ENCODE measurements at regions not wholly inside any gene's neighbourhood (a gene's known extent, or its start where the extent isn't known, plus 50 kb on each side); places are given as distances from the start of the nearest gene placed in this dataset.
"Not testable (repeated sequence)": the region's sequence is repeated elsewhere in the genome, so short reads cannot be mapped to it uniquely, and the experiment has no call there.

DNA sequence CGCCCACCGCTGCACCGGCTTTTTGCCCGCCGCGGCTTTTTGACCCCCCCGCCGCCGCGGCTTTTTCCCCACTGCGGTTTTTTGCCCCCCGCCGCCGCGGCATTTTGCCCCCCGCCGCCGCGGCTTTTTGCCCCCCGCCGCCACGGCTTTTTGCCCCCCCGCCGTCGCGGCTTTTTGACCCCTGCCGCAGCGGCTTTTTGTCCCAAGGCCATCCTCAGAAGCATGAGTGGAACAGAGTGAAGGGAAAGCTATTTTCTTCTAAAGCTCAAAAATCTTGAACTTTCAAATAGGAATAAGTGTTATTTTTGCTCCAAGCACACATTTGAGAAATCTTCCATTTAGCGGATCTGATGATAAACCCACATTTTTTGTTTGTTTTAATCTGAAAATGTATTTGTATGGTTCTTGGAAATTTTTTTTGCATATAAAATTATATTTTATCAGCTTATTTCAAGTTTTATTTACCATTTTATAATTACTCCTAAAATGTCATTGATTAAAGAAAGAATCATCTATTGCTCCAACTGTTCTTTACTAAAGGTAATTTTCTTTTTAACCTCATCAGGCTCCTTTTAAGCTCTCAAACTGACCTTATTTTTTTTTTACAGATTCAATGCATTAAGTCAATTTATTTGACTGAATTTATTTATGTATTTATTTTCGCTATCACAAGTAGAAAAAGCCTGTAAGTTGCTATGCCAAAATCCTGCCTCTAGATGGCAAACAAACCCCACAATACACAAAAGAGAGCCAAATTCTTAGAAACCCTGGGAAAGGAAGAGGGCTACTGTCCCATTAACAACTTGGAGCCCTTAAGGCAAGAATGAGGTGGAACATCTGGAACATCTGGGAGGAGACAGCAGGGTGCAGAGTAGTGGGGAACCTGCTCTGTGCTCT lies 460.3 kb downstream of the ZNF33B start:
- DNase-seq: not testable (repeated sequence)

DNA sequence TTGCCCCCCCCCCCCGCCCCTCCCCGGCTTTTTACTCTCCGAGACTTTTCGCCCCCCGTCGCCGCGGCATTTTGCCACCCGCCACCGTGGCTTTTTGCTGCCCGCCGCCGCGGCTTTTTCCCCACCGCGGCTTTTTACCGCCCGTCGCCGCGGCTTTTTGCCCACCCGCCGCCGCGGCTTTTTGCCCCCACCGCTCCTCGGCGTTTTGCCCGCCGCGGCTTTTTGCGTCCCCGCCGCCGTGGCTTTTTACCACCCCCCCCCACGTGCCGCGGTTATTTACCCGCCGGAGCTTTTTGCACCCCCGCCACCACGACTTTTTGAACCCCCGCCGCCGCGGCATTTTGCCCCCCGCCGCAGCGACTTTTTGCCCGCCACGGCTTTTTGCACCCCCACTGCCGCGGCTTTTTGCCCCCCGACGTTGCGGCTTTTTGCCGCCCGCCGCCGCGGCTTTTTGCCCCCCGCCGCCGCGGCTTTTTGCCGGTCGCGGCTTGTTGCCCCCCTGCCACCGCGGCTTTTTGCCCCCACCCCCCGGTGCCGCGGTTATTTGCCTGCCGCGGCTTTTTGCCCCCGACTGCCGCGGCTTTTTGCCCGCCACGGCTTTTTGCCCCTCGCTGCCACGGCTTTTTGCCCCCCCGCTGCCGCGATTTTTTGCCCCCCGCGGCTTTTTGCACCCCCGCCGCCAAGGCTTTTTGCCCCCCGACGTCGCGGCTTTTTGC lies 461.1 kb downstream of the ZNF33B start:
- no peak for DNase-seq

DNA sequence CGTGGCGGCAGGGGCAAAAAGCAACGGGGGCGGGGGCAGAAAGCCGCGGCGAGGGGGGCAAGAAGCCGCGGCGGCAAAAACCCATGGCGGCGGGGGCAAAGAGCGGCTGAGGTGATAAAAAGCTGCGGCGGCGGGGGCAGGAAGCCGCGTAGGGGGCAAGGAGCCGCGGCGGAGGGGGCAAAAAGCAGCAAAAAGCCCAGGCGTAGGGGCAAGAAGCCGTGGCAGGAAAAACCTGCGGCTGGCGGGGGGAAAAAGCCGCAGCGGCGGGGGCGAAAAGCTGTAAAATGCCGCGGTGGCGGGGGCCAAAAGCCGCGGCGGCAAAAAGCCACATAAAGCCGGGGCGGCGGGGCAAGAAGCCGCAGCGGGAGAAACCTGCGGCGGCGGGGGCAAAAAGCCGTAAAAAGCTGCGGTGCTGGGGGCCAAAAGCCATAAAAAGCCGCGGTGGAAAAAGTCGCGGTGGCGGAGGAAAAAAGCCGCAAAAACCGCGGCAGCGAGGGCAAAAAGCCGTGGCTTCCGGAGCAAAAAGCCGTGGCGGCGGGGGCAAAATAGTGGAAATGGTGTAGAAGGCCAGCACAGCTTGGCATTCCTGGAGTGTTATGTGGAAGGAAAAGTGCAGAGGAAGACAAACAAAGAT lies 487.8 kb downstream of the ZNF33B start:
- DNase-seq: no peak

DNA sequence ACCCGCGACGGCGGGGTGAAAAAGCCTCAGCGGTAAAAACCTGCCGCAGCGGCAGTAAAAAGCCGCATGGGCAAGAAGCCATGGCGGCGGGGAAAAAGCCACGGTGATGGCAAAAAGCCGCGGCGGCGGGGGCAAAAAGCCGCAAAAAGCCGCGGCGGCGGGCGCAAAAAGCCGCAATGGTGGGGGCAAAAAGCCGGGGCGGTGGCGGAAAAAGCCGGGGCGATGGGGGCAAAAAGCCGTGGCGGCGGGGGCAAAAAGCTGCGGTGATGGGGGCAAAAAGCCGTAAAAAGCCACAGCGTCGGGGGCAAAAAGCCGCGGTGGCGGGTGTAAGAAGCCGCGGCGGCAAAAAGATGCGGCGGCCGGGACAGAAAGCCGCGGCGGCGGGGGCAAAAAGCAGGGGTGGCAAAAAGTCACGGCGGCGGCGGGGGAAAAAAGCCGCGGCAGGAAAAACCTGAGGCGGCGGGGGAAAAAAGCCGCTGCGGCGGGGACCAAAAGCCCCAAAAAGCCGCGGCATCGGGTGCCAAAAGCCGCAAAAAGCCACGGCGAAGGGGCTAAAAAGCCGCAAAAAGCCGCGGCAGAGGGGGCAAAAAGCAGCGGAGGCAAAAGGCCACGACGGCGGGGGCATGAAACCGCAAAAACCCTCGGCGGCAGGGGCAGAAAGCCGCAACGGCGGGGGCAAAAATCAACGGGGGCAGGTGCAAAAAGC lies 488.5 kb downstream of the ZNF33B start:
- no peak for DNase-seq

DNA sequence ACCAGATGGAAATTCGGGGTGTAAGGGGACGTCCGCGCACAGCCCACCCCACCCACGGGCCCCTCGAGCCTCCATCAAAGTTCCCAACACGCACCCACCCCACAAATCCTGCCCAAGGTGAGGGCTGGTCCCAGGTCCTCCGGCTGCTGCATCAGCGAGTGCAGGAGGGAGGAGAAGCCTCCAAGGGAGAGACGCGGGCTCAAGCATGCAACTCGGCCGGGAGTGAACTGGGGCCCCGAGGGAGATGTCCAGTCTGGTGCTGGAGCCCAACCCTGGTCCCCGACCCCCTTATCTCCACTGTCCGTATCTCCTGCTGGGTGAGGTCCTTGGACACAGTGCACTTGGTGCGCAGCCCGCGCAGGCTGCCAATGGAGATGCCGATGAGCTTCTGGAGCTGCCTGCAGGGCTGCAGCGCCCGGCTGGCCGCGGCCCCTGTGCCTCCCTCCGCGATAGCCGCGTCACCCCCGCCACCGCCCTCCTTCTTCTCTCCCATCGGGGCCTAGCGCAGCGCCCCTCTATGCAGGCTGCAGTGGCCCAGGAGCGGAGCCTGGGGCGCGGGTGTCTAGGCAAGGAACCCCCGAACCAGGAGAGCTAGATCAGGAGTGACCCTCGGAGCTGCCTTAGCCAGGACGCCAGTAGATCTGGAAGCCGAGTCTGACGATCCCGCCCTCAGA lies 489.2 kb downstream of the ZNF33B start:
- no peak for DNase-seq

DNA sequence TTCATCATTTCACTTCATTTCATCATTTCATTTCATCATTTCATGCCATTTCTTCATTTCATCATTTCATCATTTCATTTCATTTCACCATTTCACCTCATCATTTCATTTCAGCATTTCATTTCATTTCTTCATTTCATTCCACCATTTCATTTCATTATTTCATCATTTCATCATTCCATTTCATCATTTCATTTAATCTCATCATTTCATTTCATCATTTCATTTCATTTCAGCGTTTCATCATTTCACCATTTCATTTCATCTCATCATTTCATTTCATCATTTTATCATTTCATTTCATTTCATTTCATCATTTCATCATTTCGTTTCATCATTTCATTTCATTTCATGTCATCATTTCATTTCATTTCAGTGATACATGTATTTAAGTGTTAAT lies 492.2 kb downstream of the ZNF33B start:
- not testable (repeated sequence) for DNase-seq

DNA sequence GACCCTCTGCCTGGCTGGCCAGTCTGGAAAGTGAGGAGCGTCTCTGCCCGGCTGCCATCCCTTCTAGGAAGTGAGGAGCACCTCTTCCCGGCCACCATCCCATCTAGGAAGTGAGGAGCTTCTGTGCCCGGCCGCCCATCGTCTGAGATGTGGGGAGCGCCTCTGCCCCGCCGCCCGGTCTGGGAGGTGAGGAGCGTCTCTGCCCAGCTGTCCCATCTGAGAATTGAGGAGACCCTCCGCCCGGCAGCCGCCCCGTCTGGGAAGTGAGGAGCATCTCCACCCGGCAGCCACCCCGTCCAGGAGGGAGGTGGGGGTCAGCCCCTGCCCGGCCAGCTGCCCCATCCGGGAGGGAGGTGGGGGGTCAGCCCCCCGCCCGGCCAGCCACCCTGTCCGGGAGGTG lies 500.3 kb downstream of the ZNF33B start:
- not testable (repeated sequence) for DNase-seq

DNA sequence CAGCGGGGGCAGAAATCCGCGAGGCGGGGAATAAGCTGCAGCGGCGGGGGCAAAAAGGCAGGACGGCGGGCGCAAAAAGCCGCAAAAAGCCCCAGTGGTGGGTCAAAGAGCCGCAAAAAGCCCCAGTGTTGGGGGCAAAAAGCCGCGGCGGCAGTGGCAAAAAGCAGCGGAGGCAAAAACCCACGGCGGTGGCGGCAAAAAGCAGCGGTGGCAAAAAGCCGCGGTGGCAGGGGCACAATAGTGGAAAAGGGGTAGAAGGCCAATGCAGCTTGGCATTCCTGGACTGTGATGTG lies 525.3 kb downstream of the ZNF33B start:
- DNase-seq: no peak

DNA sequence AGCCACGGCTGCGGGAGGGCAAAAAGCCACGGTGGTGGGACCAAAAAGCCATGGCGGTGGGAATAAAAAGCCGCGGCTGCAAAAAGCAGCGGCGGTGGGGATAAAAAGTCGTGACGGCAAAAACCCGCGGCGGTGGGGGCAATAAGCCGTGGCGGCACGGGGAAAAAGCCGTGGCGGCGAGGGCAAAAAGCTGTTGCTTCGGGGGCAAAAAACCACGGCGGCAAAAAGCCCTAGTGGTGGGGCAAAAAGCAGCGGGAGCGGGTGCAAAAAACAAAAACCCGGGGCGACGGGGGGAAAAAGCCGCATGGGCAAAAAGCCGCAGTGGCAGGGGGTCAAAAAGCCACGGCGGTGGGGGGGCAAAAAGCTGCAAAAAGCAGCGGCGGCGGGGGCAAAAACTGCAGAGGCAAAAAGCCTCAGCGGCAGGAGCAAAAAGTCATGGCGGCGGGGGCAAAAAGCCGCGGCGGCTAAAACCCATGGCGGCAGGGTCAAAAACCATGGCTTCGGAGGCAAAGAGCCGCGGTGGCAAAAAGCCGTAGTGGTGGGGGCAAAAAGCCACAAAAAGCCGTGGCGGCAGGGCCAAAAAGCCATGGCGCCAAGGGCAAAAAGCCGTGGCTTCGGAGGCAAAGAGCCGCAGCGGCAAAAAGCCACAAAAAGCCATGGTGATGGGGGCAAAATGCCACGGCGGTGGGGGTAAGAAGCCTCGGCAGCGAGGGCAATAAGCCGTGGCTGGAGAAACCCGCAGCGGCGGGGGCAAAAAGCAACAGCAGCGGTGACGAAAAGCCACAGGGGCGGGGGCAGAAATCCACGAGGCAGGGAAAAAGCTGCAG lies 525.8 kb downstream of the ZNF33B start:
- DNase-seq: no peak

DNA sequence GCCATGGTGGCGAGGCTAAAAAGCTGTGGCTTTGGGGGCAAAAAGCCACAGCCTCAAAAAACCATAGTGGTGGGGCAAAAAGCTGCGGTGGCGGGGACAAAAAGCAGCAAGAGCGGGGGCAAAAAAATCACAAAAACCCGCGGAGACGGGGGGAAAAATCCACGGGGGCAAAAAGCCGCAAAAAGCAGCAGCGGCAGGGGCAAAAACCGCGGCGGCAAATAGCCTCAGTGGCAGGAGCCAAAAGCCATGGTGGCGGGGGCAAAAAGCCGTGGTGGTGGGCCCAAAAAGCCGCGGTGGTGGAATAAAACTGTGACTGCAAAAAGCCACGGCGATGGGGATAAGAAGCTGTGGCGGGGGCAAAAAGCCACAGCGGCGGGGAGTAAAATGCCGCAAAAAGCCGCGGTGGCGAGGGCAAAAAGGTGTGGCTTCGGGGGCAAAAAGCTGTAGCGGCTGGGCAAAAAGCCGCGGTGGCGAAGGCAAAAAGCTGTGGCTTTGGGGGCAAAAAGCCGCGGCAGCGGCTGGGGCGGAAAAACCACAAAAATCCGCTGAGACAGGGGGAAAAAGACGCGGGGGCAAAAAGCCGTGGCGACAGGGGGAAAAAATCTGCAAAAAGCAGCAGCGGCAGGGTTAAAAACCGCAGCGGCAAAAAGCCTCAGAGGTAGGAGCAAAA lies 526.6 kb downstream of the ZNF33B start:
- DNase-seq: no peak

DNA sequence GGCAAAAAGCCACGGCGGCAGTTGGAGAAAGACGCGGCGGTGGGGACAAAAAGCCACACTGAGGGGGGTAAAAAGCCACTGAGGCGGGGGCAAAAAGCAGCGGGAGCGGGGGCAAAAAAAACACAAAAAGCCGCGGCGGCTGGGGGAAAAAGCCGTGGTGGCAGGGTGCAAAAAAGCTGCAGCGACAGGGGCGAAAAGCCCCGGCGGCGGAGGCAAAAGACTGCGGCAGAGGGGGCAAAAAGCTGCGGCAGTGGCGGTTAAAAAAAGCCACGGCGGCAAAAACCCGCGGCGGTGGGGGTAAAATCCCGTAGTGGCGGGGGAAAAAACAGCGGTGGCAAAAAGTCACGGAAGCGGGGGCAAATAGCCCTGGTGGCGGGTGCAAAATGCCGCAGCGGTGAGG lies 527.3 kb downstream of the ZNF33B start:
- no peak for DNase-seq
